Ascending aorta (tissue), 2 donors: ENCODE measurements at regions not wholly inside any gene's neighbourhood (a gene's known extent, or its start where the extent isn't known, plus 50 kb on each side); places are given as distances from the start of the nearest gene placed in this dataset.

Experiments
- DNase-seq, 2 donors: peaks; one replicate each; pipeline ENCODE4 v3.0.0-alpha.2; 2019; ENCODE audit warnings: low spot score in 2 of 2
- H3K27ac ChIP-seq, 2 donors: fragments of 200-600 bp; sonication (generic); one replicate each; pipeline ENCODE4 v1.5.1; 2016 to 2017; ENCODE audit warnings: mild to moderate bottlenecking in 1 of 2
- H3K27me3 ChIP-seq: fragments of 200-600 bp; sonication (generic); one replicate; pipeline ENCODE4 v1.5.1; 2017
- H3K36me3 ChIP-seq, 2 donors: fragments of 200-600 bp; sonication (generic); one replicate each; pipeline ENCODE4 v1.5.1; 2016
- H3K4me1 ChIP-seq, 2 donors: fragments of 200-600 bp; sonication (generic); one replicate each; pipeline ENCODE4 v1.5.1; 2016 to 2017; ENCODE audit warnings: mild to moderate bottlenecking in 1 of 2
- H3K4me3 ChIP-seq, 2 donors: fragments of 200-600 bp; sonication (generic); one replicate each; pipeline ENCODE4 v1.5.1; 2016 to 2017; ENCODE audit warnings: mild to moderate bottlenecking in 1 of 2
- H3K9me3 ChIP-seq, 2 donors: fragments of 200-600 bp; sonication (generic); one replicate each; pipeline ENCODE4 v1.5.1; 2016
- CTCF ChIP-seq, 3 experiments: fragments of 200-600 bp in 2 of 3; fragments of 450-650 bp in 1 of 3; sonication (generic) in 2 of 3; IDR thresholded peaks; one replicate each; pipeline ENCODE4 v1.5.1; 2016 to 2019; ENCODE audit warnings: antibody characterized with exemption in 3 of 3, mild to moderate bottlenecking in 1 of 3, moderate library complexity in 1 of 3
- intact Hi-C: fragments of 100-400 bp; cut with DNase I; formaldehyde crosslinking; loops from one replicate; pipeline ENCODE4 v1.15.1; 2023

- Histone ChIP-seq H3K4me3 (no peak overlapping the region), H3K4me1 (no peaks in the 10 kb centered on the region), H3K27me3 (no peaks in the 10 kb centered on the region), H3K27ac (no peak overlapping the region), H3K36me3 (no peaks in the 10 kb centered on the region), H3K9me3 (no peaks in the 10 kb centered on the region)
- intact Hi-C loops = no loop called here
- TF ChIP-seq CTCF (IDR thresholded peaks at IDR 0.05) = no peak
- DNase-seq = no peak
Measured at GRCh38 chr2:193523662-193524061, 1328.9 kb upstream of the TMEFF2 start.

- DNase-seq = no peak
- no peak overlapping the region for H3K4me3 ChIP-seq
- H3K27me3 ChIP-seq = no peaks in the 10 kb centered on the region
- H3K27ac ChIP-seq = no peak overlapping the region
- no peak for TF ChIP-seq CTCF (IDR thresholded peaks at IDR 0.05)
- no peaks in the 10 kb centered on the region for H3K36me3 ChIP-seq
- no peaks in the 10 kb centered on the region for H3K9me3 ChIP-seq
- no peaks in the 10 kb centered on the region for H3K4me1 ChIP-seq
- intact Hi-C loops = no loop called here
Measured at GRCh38 chr2:193521523-193521922, 1326.8 kb upstream of the TMEFF2 start.

GRCh38 chr2:193520709-193521458, 1326.2 kb upstream of the TMEFF2 start:
- H3K9me3 ChIP-seq = no peaks in the 10 kb centered on the region
- H3K27ac ChIP-seq = no peak overlapping the region
- TF ChIP-seq CTCF (IDR thresholded peaks at IDR 0.05) = no peak
- H3K36me3 ChIP-seq = no peaks in the 10 kb centered on the region
- intact Hi-C loops = no loop called here
- H3K27me3 ChIP-seq = no peaks in the 10 kb centered on the region
- no peak overlapping the region for H3K4me3 ChIP-seq
- no peak for DNase-seq
- H3K4me1 ChIP-seq = no peaks in the 10 kb centered on the region

- Histone ChIP-seq H3K36me3 (no peaks in the 10 kb centered on the region), H3K27me3 (no peaks in the 10 kb centered on the region), H3K4me3 (no peak overlapping the region), H3K9me3 (no peaks in the 10 kb centered on the region), H3K27ac (no peak overlapping the region), H3K4me1 (no peaks in the 10 kb centered on the region)
- no peak for DNase-seq
- TF ChIP-seq CTCF (IDR thresholded peaks at IDR 0.05) = no peak
- intact Hi-C loops = no loop called here
Measured at GRCh38 chr2:193518041-193518817, 1323.5 kb upstream of the TMEFF2 start.

- Histone ChIP-seq H3K27ac (no peak overlapping the region), H3K9me3 (no peaks in the 10 kb centered on the region), H3K4me3 (no peak overlapping the region), H3K36me3 (no peaks in the 10 kb centered on the region), H3K27me3 (no peaks in the 10 kb centered on the region), H3K4me1 (no peaks in the 10 kb centered on the region)
- DNase-seq = no peak
- intact Hi-C loops = no loop called here
- TF ChIP-seq CTCF (IDR thresholded peaks at IDR 0.05) = no peak
Measured at GRCh38 chr2:193517615-193518014, 1322.9 kb upstream of the TMEFF2 start.
